ENCODE measurements at regions not wholly inside any gene's neighbourhood (a gene's known extent, or its start where the extent isn't known, plus 50 kb on each side); places are given as distances from the start of the nearest gene placed in this dataset.

DNA sequence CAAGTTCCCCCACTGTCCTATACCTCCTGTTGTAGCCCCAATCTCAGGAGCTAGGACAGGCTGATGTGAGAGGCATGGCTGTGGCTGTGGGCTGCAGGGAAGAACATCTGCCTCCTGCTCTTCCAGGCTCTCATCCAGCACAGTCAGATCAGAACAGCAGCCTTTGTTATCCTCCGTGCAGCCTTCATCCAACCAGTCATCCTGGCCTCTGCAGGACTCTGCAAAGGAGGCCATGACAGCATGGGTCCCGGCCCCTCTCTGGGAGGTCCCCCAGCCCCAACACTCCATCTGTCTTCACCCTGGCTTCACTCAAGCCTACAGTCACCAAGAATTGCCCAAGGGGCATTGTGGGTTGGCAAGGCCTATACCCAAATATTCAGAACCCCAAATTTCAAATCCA lies 223.2 kb upstream of the COPS8 start:
- TF ChIP-seq YY1 (IDR thresholded peaks at IDR 0.05; ENCODE audit: borderline replicate concordance in 1 of 3, control insufficient read depth in 1 of 3, extremely low read depth in 1 of 3, insufficient read depth in 3 of 3, insufficient read length in 1 of 3, insufficient replicate concordance in 2 of 3, low read depth in 1 of 3, low read length in 2 of 3) (no peak), FOXK1 (CRISPR knock-in tag; IDR thresholded peaks at IDR 0.05; ENCODE audit: borderline replicate concordance) (no peak), CXXC5 (CRISPR knock-in tag; IDR thresholded peaks at IDR 0.05) (no peak), SMARCB1 (IDR thresholded peaks at IDR 0.05; ENCODE audit: insufficient read length, low read depth) (no peak), CTCF (IDR thresholded peaks at IDR 0.05 in 2 of 3, conservative IDR thresholded peaks at IDR 0.05 in 1 of 3; ENCODE audit: insufficient read depth in 2 of 3, low read depth in 1 of 3, low read length in 3 of 3) (no peak)

All from K562 (cell line).